PC-3 (cell line): ENCODE measurements at regions not wholly inside any gene's neighbourhood (a gene's known extent, or its start where the extent isn't known, plus 50 kb on each side); places are given as distances from the start of the nearest gene placed in this dataset.

ENCODE experiments used
- EZH2 ChIP-seq: fragments of 300-600 bp; sonication (generic); IDR thresholded peaks from one replicate; pipeline ENCODE4 v1.6.1; 2017; ENCODE audit warnings: antibody characterized with exemption, mild to moderate bottlenecking, low read length; ENCODE audit not compliant: unreplicated experiment
- EZH2phosphoT487 ChIP-seq: fragments of 300-600 bp; sonication (generic); IDR thresholded peaks from 2 replicates; pipeline ENCODE4 v1.6.1; 2018; ENCODE audit warnings: mild to moderate bottlenecking, antibody characterized with exemption, low read length, borderline replicate concordance
- TF ChIP-seq, protein P1 (sequence below): fragments of 300-600 bp; sonication (generic); conservative IDR thresholded peaks from 2 replicates; pipeline ENCODE4 v1.5.1; 2017; ENCODE audit warnings: antibody characterized with exemption, low read depth, mild to moderate bottlenecking, low read length

- TF ChIP-seq, protein P1, sequence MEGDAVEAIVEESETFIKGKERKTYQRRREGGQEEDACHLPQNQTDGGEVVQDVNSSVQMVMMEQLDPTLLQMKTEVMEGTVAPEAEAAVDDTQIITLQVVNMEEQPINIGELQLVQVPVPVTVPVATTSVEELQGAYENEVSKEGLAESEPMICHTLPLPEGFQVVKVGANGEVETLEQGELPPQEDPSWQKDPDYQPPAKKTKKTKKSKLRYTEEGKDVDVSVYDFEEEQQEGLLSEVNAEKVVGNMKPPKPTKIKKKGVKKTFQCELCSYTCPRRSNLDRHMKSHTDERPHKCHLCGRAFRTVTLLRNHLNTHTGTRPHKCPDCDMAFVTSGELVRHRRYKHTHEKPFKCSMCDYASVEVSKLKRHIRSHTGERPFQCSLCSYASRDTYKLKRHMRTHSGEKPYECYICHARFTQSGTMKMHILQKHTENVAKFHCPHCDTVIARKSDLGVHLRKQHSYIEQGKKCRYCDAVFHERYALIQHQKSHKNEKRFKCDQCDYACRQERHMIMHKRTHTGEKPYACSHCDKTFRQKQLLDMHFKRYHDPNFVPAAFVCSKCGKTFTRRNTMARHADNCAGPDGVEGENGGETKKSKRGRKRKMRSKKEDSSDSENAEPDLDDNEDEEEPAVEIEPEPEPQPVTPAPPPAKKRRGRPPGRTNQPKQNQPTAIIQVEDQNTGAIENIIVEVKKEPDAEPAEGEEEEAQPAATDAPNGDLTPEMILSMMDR = no peak
- TF ChIP-seq EZH2 (no peak), EZH2phosphoT487 (no peak)
Measured at GRCh38 chrX:40304115-40304514, 206.4 kb upstream of the BCOR start.
